GM06990 (cell line): ENCODE measurements at regions not wholly inside any gene's neighbourhood (a gene's known extent, or its start where the extent isn't known, plus 50 kb on each side); places are given as distances from the start of the nearest gene placed in this dataset.

Experiments
- DNase-seq: peaks from one replicate; pipeline ENCODE4 v3.0.0-alpha.2; 2011; ENCODE audit not compliant: insufficient read length; ENCODE audit errors: extremely low read depth
- H3K27me3 ChIP-seq: replicated peaks from 2 replicates; pipeline ENCODE4 v1.6.0; 2011; ENCODE audit warnings: low read length; ENCODE audit not compliant: control insufficient read depth, insufficient read depth
- H3K36me3 ChIP-seq: 2 replicates; pipeline ENCODE4 v1.5.1; 2011; ENCODE audit warnings: low read length; ENCODE audit not compliant: control insufficient read depth, insufficient read depth
- H3K4me3 ChIP-seq: replicated peaks from 2 replicates; pipeline ENCODE4 v1.5.1; 2011; ENCODE audit warnings: low read depth, mild to moderate bottlenecking, control low read depth, low read length
- CTCF ChIP-seq: IDR thresholded peaks from 2 replicates; pipeline ENCODE4 v1.5.1; 2011; ENCODE audit warnings: low read length, control low read depth, mild to moderate bottlenecking, inconsistent platforms; ENCODE audit not compliant: insufficient read depth, poor library complexity, severe bottlenecking

GRCh38 chr6:71468038-71468437 lies 179.4 kb downstream of the OGFRL1 start:
- TF ChIP-seq CTCF = no peak
- H3K36me3 ChIP-seq = no peaks in the 10 kb centered on the region

GRCh38 chr6:71468841-71469700 lies 180.5 kb downstream of the OGFRL1 start:
- no peak overlapping the region for H3K4me3 ChIP-seq
- no peak for TF ChIP-seq CTCF
- DNase-seq = no peak
- no peaks in the 10 kb centered on the region for H3K36me3 ChIP-seq
- no peaks in the 10 kb centered on the region for H3K27me3 ChIP-seq

More at GRCh38 chr6:71468038-71468437, 179.4 kb downstream of the OGFRL1 start:
- no peak overlapping the region for H3K4me3 ChIP-seq
- DNase-seq = no peak
- no peaks in the 10 kb centered on the region for H3K27me3 ChIP-seq

GRCh38 chr6:71471718-71472117 lies 183.1 kb downstream of the OGFRL1 start:
- H3K27me3 ChIP-seq = no peaks in the 10 kb centered on the region
- no peak for DNase-seq
- H3K4me3 ChIP-seq = no peak overlapping the region
- no peak for TF ChIP-seq CTCF
- H3K36me3 ChIP-seq = no peaks in the 10 kb centered on the region

GRCh38 chr6:71473926-71474325 lies 185.3 kb downstream of the OGFRL1 start:
- no peaks in the 10 kb centered on the region for H3K36me3 ChIP-seq
- no peaks in the 10 kb centered on the region for H3K27me3 ChIP-seq
- DNase-seq = no peak
- TF ChIP-seq CTCF = no peak
- no peak overlapping the region for H3K4me3 ChIP-seq

GRCh38 chr6:71474942-71475341 lies 186.3 kb downstream of the OGFRL1 start:
- no peak for TF ChIP-seq CTCF
- H3K27me3 ChIP-seq = no peaks in the 10 kb centered on the region
- H3K36me3 ChIP-seq = no peaks in the 10 kb centered on the region
- no peak overlapping the region for H3K4me3 ChIP-seq
- no peak for DNase-seq
